ENCODE measurements at regions not wholly inside any gene's neighbourhood (a gene's known extent, or its start where the extent isn't known, plus 50 kb on each side); places are given as distances from the start of the nearest gene placed in this dataset.
"Not testable (repeated sequence)": the region's sequence is repeated elsewhere in the genome, so short reads cannot be mapped to it uniquely, and the experiment has no call there.

DNA sequence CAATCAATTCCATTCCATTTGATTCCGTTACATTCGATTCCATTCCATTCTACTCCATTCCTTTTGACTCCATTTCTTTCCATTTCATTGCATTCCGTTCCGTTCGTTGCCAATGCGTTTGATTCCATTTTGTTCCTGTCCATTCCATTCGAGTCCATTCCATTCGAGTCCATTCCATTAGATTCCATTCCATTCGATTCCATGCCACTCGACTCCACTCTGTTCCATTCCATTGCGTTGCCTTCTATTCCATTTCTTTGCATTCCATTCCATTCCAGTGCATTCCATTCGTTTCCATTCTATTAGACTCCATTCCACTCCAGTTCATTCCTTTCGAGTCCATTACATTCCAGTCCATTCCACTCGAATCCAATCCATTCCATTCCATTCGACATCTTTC is 2587.5 kb upstream of the TPTE start:
- H3K4me1 ChIP-seq (ENCODE audit: control insufficient read depth in 1 of 2, insufficient read depth in 1 of 2, low read depth in 1 of 2, low read length in 1 of 2), result no peaks in the 10 kb centered on the region
- no peak overlapping the region for H3K4me3 ChIP-seq (ENCODE audit: low read depth in 1 of 2, low read length in 1 of 2)
- H3K9me3 ChIP-seq, result peaks cover 75% of the 10 kb centered on the region
- no peaks in the 10 kb centered on the region for H3K27me3 ChIP-seq
- H3K36me3 ChIP-seq, result no peaks in the 10 kb centered on the region
- no peak overlapping the region for H3K27ac ChIP-seq
- TF ChIP-seq, protein P1, sequence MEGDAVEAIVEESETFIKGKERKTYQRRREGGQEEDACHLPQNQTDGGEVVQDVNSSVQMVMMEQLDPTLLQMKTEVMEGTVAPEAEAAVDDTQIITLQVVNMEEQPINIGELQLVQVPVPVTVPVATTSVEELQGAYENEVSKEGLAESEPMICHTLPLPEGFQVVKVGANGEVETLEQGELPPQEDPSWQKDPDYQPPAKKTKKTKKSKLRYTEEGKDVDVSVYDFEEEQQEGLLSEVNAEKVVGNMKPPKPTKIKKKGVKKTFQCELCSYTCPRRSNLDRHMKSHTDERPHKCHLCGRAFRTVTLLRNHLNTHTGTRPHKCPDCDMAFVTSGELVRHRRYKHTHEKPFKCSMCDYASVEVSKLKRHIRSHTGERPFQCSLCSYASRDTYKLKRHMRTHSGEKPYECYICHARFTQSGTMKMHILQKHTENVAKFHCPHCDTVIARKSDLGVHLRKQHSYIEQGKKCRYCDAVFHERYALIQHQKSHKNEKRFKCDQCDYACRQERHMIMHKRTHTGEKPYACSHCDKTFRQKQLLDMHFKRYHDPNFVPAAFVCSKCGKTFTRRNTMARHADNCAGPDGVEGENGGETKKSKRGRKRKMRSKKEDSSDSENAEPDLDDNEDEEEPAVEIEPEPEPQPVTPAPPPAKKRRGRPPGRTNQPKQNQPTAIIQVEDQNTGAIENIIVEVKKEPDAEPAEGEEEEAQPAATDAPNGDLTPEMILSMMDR (IDR thresholded peaks at IDR 0.05), result no peak

DNA sequence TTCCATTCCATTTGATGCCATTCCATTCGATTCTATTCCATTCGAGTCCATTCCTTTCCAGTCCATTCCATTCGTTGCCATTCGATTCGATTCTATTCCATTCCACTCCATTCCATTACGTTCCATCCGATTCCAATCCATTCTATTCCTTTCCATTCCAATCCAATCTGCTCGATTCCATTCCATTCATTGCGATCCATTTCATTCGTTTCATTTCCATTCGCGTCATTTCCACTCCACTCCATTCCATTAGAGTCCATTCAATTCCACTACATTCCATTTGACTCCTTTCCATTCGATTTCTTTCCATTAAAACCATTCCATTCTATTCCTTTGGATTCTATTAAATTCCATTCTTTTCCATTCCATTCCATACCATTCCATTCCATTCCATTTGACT is 2584.1 kb upstream of the TPTE start:
- not testable (repeated sequence) for H3K4me3 ChIP-seq (ENCODE audit: low read depth in 1 of 2, low read length in 1 of 2); H3K27me3 ChIP-seq; H3K36me3 ChIP-seq; H3K27ac ChIP-seq; H3K4me1 ChIP-seq (ENCODE audit: control insufficient read depth in 1 of 2, insufficient read depth in 1 of 2, low read depth in 1 of 2, low read length in 1 of 2)
- H3K9me3 ChIP-seq, result peaks cover 91% of the 10 kb centered on the region

DNA sequence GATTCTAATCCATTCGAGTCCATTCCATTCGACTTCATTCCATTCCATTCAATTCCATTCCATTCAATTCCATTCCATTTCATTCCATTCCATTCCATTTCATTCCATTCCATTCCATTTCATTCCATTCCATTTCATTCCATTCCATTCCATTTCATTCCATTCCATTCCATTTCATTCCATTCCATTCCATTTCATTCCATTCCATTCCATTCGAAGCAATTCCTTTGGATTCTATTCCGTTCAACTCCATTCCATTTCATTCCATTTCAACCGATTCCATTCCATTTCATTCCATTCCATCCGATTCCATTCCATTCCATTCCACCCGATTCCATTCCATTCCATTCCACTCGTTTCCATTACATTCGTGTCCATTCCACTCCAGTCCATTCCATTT is 2583.2 kb upstream of the TPTE start:
- not testable (repeated sequence) for H3K4me1 ChIP-seq (ENCODE audit: control insufficient read depth in 1 of 2, insufficient read depth in 1 of 2, low read depth in 1 of 2, low read length in 1 of 2); H3K27me3 ChIP-seq; H3K36me3 ChIP-seq; H3K27ac ChIP-seq; H3K4me3 ChIP-seq (ENCODE audit: low read depth in 1 of 2, low read length in 1 of 2)
- peaks cover 93% of the 10 kb centered on the region for H3K9me3 ChIP-seq

DNA sequence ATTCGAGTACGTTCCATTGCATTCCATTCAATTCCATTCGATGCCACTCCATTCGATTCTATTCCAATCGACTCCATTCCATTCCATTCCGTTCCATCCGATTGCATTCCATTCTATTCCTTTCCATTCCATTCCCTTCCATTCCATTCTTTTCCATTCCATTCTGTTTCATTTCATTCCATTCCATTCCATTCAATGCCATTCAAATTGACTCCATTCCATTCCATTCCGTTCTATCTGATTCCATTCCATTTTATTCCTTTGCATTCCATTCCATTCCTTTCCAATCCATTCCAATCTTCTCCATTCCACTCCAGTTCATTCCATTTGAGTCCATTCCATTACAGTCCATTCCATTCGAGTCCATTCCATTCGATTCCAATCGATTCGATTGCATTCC is 2580.0 kb upstream of the TPTE start:
- not testable (repeated sequence) for H3K36me3 ChIP-seq; H3K4me3 ChIP-seq (ENCODE audit: low read depth in 1 of 2, low read length in 1 of 2); H3K4me1 ChIP-seq (ENCODE audit: control insufficient read depth in 1 of 2, insufficient read depth in 1 of 2, low read depth in 1 of 2, low read length in 1 of 2); H3K27ac ChIP-seq; H3K27me3 ChIP-seq
- peaks cover 93% of the 10 kb centered on the region for H3K9me3 ChIP-seq

DNA sequence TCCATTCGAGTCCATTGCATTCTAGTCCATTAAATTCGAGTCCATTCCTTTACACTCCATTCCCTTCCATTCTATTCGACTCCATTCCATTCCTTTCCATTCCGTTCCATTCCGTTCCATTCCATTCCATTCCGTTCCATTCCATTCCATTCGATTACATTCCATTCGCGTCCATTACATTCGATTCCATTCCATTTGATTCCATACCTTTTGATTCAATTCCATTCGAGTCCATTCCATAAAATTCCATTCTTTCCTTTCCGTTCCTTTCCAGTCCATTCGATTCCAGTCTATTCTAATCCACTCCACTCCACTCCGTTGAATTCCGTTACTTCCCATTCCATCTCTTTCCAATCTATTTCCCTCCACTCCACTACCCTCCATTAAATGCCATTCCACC is 2579.2 kb upstream of the TPTE start:
- not testable (repeated sequence) for H3K4me1 ChIP-seq (ENCODE audit: control insufficient read depth in 1 of 2, insufficient read depth in 1 of 2, low read depth in 1 of 2, low read length in 1 of 2); H3K27me3 ChIP-seq; H3K36me3 ChIP-seq; H3K4me3 ChIP-seq (ENCODE audit: low read depth in 1 of 2, low read length in 1 of 2); H3K27ac ChIP-seq
- H3K9me3 ChIP-seq, result peaks cover 94% of the 10 kb centered on the region

DNA sequence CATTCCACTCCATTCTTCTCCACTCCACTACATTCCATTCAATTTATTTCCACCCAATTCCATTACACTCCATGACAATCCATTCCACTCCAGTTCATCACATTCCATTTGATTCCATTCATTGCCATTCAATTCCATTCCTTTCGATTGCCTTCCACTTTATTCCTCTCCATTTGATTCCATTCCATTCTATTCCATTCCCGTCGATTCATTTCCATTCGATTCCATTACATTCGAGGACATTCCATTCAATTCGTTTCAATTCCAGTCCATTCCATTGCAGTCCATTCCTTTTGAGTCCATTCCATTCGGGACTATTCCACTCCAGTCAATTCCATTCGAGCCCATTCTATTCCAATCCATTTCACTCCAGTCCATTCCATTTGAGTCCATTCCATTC is 2577.8 kb upstream of the TPTE start:
- H3K27me3 ChIP-seq, result not testable (repeated sequence)
- H3K9me3 ChIP-seq, result peaks cover 91% of the 10 kb centered on the region

DNA sequence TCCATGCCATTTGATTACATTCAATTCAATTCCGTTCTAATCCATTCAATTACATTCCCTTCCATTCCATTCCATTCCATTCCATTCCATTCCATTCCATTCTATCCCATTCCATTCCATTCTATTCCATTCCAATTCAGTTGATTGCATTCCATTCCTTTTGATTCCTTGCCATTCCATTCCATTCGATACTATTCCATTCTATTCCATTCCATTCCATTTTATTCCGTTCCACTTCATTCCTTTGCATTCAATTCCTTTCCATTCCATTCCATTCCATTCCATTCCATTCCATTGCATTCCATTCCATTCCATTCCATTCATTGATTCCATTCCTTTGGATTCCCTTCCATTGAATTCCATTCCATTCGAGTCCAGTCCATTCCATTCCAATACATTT is 2574.0 kb upstream of the TPTE start:
- H3K4me1 ChIP-seq (ENCODE audit: control insufficient read depth in 1 of 2, insufficient read depth in 1 of 2, low read depth in 1 of 2, low read length in 1 of 2), result no peaks in the 10 kb centered on the region
- TF ChIP-seq, protein P1 (IDR thresholded peaks at IDR 0.05), result no peak
- no peak overlapping the region for H3K27ac ChIP-seq
- H3K4me3 ChIP-seq (ENCODE audit: low read depth in 1 of 2, low read length in 1 of 2), result no peak overlapping the region
- no peaks in the 10 kb centered on the region for H3K36me3 ChIP-seq
- no peaks in the 10 kb centered on the region for H3K27me3 ChIP-seq
- H3K9me3 ChIP-seq, result peaks cover 92% of the 10 kb centered on the region

More for the DNA sequence above, 2577.8 kb upstream of the TPTE start:
- not testable (repeated sequence) for H3K27ac ChIP-seq; H3K4me1 ChIP-seq (ENCODE audit: control insufficient read depth in 1 of 2, insufficient read depth in 1 of 2, low read depth in 1 of 2, low read length in 1 of 2); H3K4me3 ChIP-seq (ENCODE audit: low read depth in 1 of 2, low read length in 1 of 2); H3K36me3 ChIP-seq

DNA sequence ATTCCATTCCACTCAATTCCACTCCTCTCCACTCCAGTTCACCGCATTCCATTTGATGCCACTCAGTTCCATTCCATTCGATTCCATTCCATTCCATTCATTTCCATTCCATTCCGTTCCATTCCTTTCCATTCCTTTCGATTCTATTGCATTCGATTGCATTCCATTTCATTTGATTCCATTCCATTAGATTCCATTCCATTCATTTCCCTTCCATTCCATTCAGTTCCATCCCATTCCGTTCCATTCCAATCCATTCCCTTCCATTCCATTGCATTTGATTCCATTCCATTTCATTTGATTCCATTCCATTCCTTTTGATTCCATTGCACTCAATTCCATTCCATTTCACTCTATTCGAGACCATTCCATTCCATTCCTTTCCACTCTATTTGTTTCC is 2572.7 kb upstream of the TPTE start:
- H3K4me3 ChIP-seq (ENCODE audit: low read depth in 1 of 2, low read length in 1 of 2); H3K27me3 ChIP-seq; H3K4me1 ChIP-seq (ENCODE audit: control insufficient read depth in 1 of 2, insufficient read depth in 1 of 2, low read depth in 1 of 2, low read length in 1 of 2); H3K27ac ChIP-seq; H3K36me3 ChIP-seq: not testable (repeated sequence)
- H3K9me3 ChIP-seq, result peaks cover 88% of the 10 kb centered on the region

DNA sequence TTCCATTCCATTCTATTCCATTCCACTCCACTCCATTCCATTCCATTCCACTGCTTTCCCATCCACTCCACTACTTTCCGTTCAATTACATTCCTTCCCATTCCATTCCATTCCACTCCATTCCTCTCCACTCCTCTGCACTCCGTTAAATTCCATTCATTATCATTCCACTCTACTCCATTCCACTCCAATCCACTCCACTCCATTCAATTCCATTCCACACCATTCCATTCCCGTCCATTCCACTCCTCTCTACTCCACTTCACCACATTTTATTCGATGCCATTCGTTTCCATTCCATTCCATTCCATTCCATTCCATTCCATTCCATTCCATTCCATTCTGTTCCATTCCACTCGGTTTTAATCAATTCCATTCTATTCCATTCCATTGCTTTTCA is 2571.5 kb upstream of the TPTE start:
- peaks cover 82% of the 10 kb centered on the region for H3K9me3 ChIP-seq
- H3K4me3 ChIP-seq (ENCODE audit: low read depth in 1 of 2, low read length in 1 of 2); H3K4me1 ChIP-seq (ENCODE audit: control insufficient read depth in 1 of 2, insufficient read depth in 1 of 2, low read depth in 1 of 2, low read length in 1 of 2); H3K27me3 ChIP-seq; H3K36me3 ChIP-seq; H3K27ac ChIP-seq: not testable (repeated sequence)

Data from neutrophil (primary cell).